Uterus (tissue), 2 donors: ENCODE measurements at regions not wholly inside any gene's neighbourhood (a gene's known extent, or its start where the extent isn't known, plus 50 kb on each side); places are given as distances from the start of the nearest gene placed in this dataset.

Source experiments
- POLR2A ChIP-seq, 2 donors: fragments of 450-650 bp; IDR thresholded peaks; one replicate each; pipeline ENCODE4 v1.6.1; 2016; ENCODE audit warnings: antibody characterized with exemption in 2 of 2, mild to moderate bottlenecking in 1 of 2, moderate library complexity in 1 of 2
- TF ChIP-seq, protein P1 (sequence below), 4 experiments: fragments of 200-600 bp in 2 of 4; fragments of 450-650 bp in 2 of 4; sonication (generic) in 2 of 4; IDR thresholded peaks; one replicate each; pipeline ENCODE4 v1.5.1; 2016 to 2019; ENCODE audit warnings: antibody characterized with exemption in 4 of 4, mild to moderate bottlenecking in 2 of 4, moderate library complexity in 1 of 4

DNA sequence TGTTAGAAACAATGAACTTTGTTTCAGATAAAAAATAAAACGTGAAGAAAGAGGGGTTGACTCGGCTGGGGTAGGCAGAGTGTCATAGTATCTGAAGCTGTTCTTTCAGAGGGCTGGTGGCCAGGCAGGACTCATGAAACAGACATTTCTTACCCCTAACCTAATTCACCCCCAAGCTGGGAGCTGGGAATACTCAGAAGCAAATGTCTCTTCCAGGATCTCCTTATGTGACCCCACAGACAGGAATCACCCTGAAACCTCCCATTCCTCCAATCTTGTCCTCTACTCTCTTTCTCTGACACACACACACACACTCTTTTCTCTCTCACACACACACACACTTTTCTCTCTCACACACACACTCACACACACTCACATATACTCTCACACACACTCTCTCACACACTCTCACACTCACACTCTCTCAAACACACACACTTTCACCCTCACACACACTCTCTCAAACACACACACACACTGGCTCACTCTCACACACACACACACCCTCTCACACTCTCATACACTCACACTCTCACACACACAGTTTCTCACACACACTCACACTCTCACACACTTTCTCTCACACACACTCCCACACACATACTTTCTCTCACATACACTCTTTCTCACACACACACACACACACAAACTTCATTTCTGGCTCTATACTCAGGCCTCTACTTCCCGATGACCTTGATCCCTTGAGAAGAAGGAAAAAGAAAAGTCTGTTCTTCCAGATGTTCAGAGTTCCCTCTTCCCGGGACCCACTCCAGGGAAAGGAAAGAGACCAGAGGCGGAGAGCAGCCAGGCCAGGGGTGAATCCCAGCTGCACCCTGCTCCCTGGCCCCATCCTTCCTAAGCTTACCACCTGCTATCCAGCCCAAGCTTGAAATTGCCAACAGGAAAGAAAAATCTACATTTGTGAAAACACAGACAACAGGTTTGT, 167.7 kb downstream of the TXNL1 start:
- no peak for TF ChIP-seq POLR2A (IDR thresholded peaks at IDR 0.05)
- TF ChIP-seq, protein P1, sequence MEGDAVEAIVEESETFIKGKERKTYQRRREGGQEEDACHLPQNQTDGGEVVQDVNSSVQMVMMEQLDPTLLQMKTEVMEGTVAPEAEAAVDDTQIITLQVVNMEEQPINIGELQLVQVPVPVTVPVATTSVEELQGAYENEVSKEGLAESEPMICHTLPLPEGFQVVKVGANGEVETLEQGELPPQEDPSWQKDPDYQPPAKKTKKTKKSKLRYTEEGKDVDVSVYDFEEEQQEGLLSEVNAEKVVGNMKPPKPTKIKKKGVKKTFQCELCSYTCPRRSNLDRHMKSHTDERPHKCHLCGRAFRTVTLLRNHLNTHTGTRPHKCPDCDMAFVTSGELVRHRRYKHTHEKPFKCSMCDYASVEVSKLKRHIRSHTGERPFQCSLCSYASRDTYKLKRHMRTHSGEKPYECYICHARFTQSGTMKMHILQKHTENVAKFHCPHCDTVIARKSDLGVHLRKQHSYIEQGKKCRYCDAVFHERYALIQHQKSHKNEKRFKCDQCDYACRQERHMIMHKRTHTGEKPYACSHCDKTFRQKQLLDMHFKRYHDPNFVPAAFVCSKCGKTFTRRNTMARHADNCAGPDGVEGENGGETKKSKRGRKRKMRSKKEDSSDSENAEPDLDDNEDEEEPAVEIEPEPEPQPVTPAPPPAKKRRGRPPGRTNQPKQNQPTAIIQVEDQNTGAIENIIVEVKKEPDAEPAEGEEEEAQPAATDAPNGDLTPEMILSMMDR (IDR thresholded peaks at IDR 0.05): no peak
